Epithelial cell of proximal tubule (primary cell): ENCODE measurements at regions not wholly inside any gene's neighbourhood (a gene's known extent, or its start where the extent isn't known, plus 50 kb on each side); places are given as distances from the start of the nearest gene placed in this dataset.
"Not testable (repeated sequence)": the region's sequence is repeated elsewhere in the genome, so short reads cannot be mapped to it uniquely, and the experiment has no call there.

ENCODE experiments used
- DNase-seq: peaks from one replicate; pipeline ENCODE4 v3.0.0-alpha.2; 2011; ENCODE audit warnings: low read depth
- H3K4me3 ChIP-seq: 2 replicates; pipeline ENCODE4 v1.5.1; 2011; ENCODE audit warnings: low read depth, mild to moderate bottlenecking, low read length
- TF ChIP-seq, protein P1 (sequence below): conservative IDR thresholded peaks from 2 replicates; pipeline ENCODE4 v1.5.1; 2012; ENCODE audit warnings: low read depth, mild to moderate bottlenecking, low read length

DNA sequence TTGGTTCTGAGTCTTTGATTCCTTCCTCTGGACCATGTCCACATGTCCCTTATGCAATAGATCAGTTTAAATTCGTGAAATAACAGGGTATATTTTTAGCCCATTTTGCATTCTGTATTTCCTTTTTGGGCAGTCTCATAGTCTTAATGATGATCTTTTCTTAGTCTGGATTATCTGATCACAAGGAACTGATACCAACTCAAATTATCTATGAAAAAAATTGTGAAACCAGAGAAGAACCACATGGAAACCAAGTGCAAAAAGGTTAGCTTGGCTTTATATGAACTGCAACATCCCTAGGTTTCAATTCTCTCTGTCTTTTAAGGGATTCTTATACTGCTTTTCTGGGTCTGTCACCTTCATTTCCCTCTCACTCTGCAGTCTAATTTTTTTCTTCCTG, 608.6 kb upstream of the AADAT start:
- TF ChIP-seq, protein P1, sequence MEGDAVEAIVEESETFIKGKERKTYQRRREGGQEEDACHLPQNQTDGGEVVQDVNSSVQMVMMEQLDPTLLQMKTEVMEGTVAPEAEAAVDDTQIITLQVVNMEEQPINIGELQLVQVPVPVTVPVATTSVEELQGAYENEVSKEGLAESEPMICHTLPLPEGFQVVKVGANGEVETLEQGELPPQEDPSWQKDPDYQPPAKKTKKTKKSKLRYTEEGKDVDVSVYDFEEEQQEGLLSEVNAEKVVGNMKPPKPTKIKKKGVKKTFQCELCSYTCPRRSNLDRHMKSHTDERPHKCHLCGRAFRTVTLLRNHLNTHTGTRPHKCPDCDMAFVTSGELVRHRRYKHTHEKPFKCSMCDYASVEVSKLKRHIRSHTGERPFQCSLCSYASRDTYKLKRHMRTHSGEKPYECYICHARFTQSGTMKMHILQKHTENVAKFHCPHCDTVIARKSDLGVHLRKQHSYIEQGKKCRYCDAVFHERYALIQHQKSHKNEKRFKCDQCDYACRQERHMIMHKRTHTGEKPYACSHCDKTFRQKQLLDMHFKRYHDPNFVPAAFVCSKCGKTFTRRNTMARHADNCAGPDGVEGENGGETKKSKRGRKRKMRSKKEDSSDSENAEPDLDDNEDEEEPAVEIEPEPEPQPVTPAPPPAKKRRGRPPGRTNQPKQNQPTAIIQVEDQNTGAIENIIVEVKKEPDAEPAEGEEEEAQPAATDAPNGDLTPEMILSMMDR: no peak
- H3K4me3 ChIP-seq: no peak overlapping the region
- DNase-seq: no peak

DNA sequence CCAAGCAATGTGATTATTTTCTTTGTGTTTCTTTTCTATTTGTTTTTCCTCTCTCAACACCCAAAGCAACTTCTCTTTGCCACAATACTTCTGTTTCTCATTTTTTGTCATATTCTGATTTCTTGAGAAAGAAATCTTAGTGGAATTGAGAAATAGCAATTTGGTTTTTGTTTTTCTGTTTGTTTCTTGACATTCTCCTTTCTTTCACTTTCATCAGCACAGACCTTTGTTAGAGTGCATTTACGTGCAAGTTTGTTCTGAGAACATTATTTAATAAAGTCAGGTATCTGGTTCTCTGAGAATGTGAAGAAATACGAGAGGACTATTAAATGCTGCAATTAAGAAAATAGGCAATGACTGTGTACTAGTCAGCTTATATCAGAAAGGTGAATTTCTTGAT, 608.1 kb upstream of the AADAT start:
- no peak overlapping the region for H3K4me3 ChIP-seq
- no peak for DNase-seq
- TF ChIP-seq, protein P1: no peak

DNA sequence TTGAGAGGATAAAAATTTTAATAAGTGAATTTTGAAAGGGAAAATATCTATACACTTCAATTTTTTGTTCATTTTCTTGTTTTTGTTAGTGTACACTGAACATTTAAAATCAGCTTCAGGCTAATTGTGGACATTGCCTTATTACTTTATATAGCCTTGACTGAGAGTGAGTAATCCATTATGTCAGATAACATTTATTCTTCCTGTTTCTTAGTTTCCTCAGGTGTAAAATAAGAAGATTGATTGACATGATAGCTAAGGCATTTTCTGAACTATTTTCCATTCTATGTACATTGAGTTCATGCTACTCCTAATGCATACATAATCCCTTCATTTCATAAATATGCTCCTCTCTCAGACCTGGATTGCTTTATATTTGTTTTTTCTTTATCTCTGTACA, 607.3 kb upstream of the AADAT start:
- TF ChIP-seq, protein P1: no peak
- no peak overlapping the region for H3K4me3 ChIP-seq
- DNase-seq: no peak

DNA sequence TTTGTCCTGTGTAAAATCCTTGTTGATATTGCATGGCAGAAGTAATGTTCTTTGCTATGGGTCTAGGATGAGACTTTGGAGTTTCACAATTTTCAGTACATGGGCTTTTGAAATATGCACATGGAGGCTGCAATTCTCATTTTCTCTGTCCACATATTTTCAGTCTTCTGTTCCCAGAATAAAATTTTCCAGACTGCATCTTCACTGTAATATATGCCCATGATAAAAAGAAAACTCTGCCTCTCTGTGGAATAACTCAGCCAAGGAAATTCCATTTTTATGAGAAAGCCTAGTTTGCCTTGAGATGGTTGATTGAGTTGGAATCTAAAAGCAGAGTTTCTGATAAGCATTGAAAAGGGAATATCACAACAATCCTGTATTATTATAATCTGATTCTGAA, 601.4 kb upstream of the AADAT start:
- H3K4me3 ChIP-seq: no peak overlapping the region
- TF ChIP-seq, protein P1: no peak
- no peak for DNase-seq

DNA sequence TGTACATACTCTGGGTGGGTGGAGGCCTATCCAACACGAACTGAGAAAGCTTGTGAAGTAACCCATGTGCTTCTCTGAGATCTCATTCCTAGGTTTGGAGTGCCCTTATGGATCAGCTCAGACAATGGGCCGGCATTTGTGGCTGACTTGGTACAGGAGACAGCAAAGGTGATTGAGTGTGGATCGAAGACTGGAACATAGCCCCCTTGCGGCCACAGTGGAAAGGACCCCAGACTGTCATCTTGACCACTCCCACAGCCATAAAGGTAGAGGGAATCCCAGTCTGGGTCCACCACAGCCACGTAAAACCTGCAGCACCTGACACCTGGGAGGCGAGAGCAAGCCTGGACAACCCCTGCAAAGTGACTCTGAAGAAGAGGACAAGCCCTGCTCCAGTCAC, 598.0 kb upstream of the AADAT start:
- no peak overlapping the region for H3K4me3 ChIP-seq
- TF ChIP-seq, protein P1: no peak
- DNase-seq: no peak

DNA sequence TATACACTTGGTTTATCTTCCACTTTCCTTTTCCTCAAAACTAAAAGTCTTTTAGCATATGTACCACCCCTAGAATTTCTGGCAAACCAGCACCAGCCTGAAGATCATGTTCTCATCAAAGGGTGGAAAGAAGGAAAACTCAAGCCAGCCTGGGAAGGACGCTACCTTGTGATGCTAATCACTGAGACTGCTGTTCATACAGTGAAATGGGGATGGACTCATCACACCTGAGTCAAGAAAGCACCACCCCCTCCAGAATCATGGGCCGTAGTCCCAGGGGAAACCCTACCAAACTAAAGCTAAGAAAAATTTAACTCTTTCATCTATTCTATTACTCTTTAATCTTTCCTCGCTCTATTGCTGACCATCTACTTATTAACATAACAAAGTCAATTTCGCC, 595.9 kb upstream of the AADAT start:
- H3K4me3 ChIP-seq, DNase-seq: not testable (repeated sequence)

DNA sequence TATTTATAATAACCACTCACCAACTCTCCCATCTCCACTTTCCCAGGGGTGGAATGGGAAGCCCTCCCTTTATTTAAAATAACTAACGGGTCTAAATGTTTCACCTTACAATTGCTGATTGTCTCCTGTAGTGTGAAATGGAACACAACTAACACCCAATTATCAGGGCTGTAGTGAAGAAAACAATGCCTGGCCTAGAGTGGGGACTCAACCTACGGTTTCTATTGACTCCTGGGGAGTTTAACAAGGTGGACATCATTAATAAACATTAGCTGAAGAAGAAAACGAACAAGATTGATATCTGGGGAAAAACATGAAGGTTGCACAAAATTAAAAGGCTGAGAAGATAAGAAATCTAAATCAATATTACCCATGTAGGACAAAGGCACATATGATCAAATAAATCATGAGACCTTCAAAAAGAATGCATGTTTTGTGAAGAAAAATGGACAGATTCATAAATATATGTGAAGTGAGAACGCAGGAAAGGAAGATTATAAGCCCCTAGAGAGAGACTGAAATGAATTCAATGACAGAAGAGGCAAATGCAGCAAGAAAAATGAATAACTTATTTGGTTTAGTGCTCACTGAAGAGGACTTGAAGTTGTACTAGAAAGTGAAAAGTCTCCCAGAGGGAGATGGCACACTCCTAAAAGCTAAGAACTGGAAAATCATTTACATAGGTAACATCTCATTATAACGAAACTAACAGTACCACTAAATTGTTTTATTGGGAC, 593.0 kb upstream of the AADAT start:
- TF ChIP-seq, protein P1: no peak
- no peak overlapping the region for H3K4me3 ChIP-seq
- no peak for DNase-seq

DNA sequence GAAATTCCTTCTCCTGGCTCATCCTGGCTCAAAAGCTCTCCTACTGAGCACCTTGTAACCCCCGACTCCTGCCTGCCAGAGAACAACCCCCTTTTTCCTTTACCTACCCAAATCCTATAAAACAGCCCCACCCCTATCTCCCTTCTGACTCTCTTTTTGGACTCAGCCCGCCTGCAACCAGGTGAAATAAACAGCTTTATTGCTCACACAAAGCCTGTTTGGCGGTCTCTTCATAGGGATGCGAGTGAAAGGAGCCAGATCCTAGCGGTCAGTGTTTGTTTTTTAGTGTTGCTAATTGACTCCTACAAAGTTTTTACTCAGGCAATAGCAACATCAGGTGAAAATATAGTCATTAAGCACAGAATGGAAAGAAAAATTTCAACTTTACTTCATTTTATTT, 592.3 kb upstream of the AADAT start:
- H3K4me3 ChIP-seq, DNase-seq: not testable (repeated sequence)
